CD14-positive monocyte (primary cell): ENCODE measurements at regions not wholly inside any gene's neighbourhood (a gene's known extent, or its start where the extent isn't known, plus 50 kb on each side); places are given as distances from the start of the nearest gene placed in this dataset.

ENCODE experiments used
- DNase-seq, 3 donors: peaks; one replicate each; pipeline ENCODE4 v3.0.0-alpha.2; 2011 to 2022
- H2AFZ ChIP-seq: 2 replicates; pipeline ENCODE4 v1.6.0; 2012; ENCODE audit warnings: mild to moderate bottlenecking, low read depth, low read length, inconsistent platforms; ENCODE audit not compliant: insufficient read depth, poor library complexity, severe bottlenecking
- H3K27ac ChIP-seq, 2 donors: 1 replicate in 1 of 2; 2 replicates in 1 of 2; pipeline ENCODE4 v1.5.1; 2012 to 2013; ENCODE audit warnings: low read length in 2 of 2, control low read depth in 1 of 2, inconsistent platforms in 1 of 2, low read depth in 1 of 2, mild to moderate bottlenecking in 1 of 2
- H3K27me3 ChIP-seq, 2 donors: one replicate each; pipeline versions ENCODE4 v1.6.0 to v1.6.1; 2011 to 2013; ENCODE audit warnings: low read length in 2 of 2; ENCODE audit not compliant: control insufficient read depth in 2 of 2, insufficient read depth in 2 of 2
- H3K36me3 ChIP-seq, 2 donors: replicated peaks in 1 of 2; 1 replicate in 1 of 2; 2 replicates in 1 of 2; pipeline versions ENCODE4 v1.5.1 to v1.6.1; 2012 to 2013; ENCODE audit warnings: low read length in 2 of 2, control low read depth in 1 of 2, inconsistent platforms in 1 of 2, mild to moderate bottlenecking in 1 of 2; ENCODE audit not compliant: insufficient read depth in 2 of 2, control insufficient read depth in 1 of 2
- H3K4me1 ChIP-seq, 2 donors: 1 replicate in 1 of 2; 2 replicates in 1 of 2; pipeline versions ENCODE4 v1.5.1 to v1.6.1; 2012 to 2013; ENCODE audit warnings: low read length in 2 of 2, control low read depth in 1 of 2, inconsistent platforms in 1 of 2, mild to moderate bottlenecking in 1 of 2, moderate library complexity in 1 of 2; ENCODE audit not compliant: insufficient read depth in 2 of 2, control insufficient read depth in 1 of 2
- H3K4me2 ChIP-seq: replicated peaks from 2 replicates; pipeline ENCODE3; 2012; ENCODE audit warnings: low read length, moderate library complexity, mild to moderate bottlenecking; ENCODE audit not compliant: poor library complexity, severe bottlenecking; ENCODE audit errors: extremely low read depth
- H3K4me3 ChIP-seq, 3 experiments: fragments of 200-600 bp in 1 of 3; sonication (generic) in 1 of 3; replicated peaks in 1 of 3; 1 replicate in 2 of 3; 2 replicates in 1 of 3; pipeline ENCODE4 v1.5.1; 2011 to 2013; ENCODE audit warnings: low read length in 3 of 3, mild to moderate bottlenecking in 3 of 3, control low read depth in 2 of 3, low read depth in 2 of 3, inconsistent platforms in 1 of 3, moderate library complexity in 1 of 3
- H3K79me2 ChIP-seq: 2 replicates; pipeline ENCODE4 v1.6.0; 2012; ENCODE audit warnings: mild to moderate bottlenecking, control low read depth, inconsistent platforms, low read length, moderate library complexity; ENCODE audit not compliant: insufficient read depth
- H3K9ac ChIP-seq: 2 replicates; pipeline ENCODE4 v1.6.0; 2017; ENCODE audit warnings: low read length, mild to moderate bottlenecking; ENCODE audit not compliant: insufficient read depth, poor library complexity, severe bottlenecking
- H3K9me3 ChIP-seq, 2 donors: replicated peaks in 1 of 2; 1 replicate in 1 of 2; 2 replicates in 1 of 2; pipeline versions ENCODE4 v1.5.1 to v1.6.1; 2012 to 2013; ENCODE audit warnings: low read length in 2 of 2, control low read depth in 1 of 2; ENCODE audit not compliant: control insufficient read depth in 1 of 2, insufficient read depth in 1 of 2
- H4K20me1 ChIP-seq: 2 replicates; pipeline ENCODE4 v1.6.0; 2012; ENCODE audit warnings: mild to moderate bottlenecking, low read length, control low read depth, moderate library complexity; ENCODE audit not compliant: insufficient read depth
- H3K27ac Mint-ChIP-seq, 7 donors: one replicate each; pipeline ENCODE4 v1.8.0; 2020; ENCODE audit warnings: mild to moderate bottlenecking in 7 of 7, mixed read lengths in 7 of 7, moderate library complexity in 6 of 7, inconsistent platforms in 2 of 7
- H3K27me3 Mint-ChIP-seq, 3 donors: one replicate each; pipeline ENCODE4 v1.8.0; 2021 to 2022; ENCODE audit warnings: low read depth in 3 of 3, mild to moderate bottlenecking in 3 of 3, mixed read lengths in 3 of 3, moderate library complexity in 3 of 3, inconsistent platforms in 1 of 3
- H3K36me3 Mint-ChIP-seq, 2 donors: one replicate each; pipeline ENCODE4 v1.8.0; 2020; ENCODE audit warnings: mixed read lengths in 2 of 2, inconsistent platforms in 1 of 2, mild to moderate bottlenecking in 1 of 2
- H3K4me1 Mint-ChIP-seq: one replicate; pipeline ENCODE4 v1.8.0; 2020; ENCODE audit warnings: mild to moderate bottlenecking, mixed read lengths
- H3K4me3 Mint-ChIP-seq, 2 donors: one replicate each; pipeline ENCODE4 v1.8.0; 2020; ENCODE audit warnings: mild to moderate bottlenecking in 2 of 2, mixed read lengths in 2 of 2, moderate library complexity in 1 of 2
- H3K9me3 Mint-ChIP-seq, 7 donors: one replicate each; pipeline ENCODE4 v1.8.0; 2020 to 2022; ENCODE audit warnings: mixed read lengths in 7 of 7, mild to moderate bottlenecking in 6 of 7, moderate library complexity in 6 of 7, inconsistent platforms in 2 of 7
- CTCF ChIP-seq: fragments of 200-600 bp; IDR thresholded peaks from one replicate; pipeline ENCODE4 v1.8.0; 2022; ENCODE audit warnings: antibody characterized with exemption, mild to moderate bottlenecking
- WGBS: methylation state at CpG from one replicate; pipeline ENCODE4 v1.1.5; 2013; ENCODE audit warnings: missing lambda C conversion rate; ENCODE audit not compliant: insufficient coverage; 5-methylcytosine and 5-hydroxymethylcytosine counted together
- intact Hi-C, 2 donors: fragments of 100-400 bp; cut with micrococcal nuclease; formaldehyde crosslinking; loops; one replicate each; pipeline versions ENCODE4 v1.15.0 to v1.15.1; 2023

- Mint-ChIP-seq H3K4me3 (no peak overlapping the region), H3K9me3 (peaks cover 0 to 6% (median 2%) of the 10 kb centered on the region in 7 donors), H3K4me1 (no peaks in the 10 kb centered on the region), H3K36me3 (no peaks in the 10 kb centered on the region), H3K27me3 (peaks cover 0 to 2% (median 1%) of the 10 kb centered on the region in 3 donors), H3K27ac (no peak overlapping the region)
- Histone ChIP-seq H4K20me1 (no peaks in the 10 kb centered on the region), H3K4me3 (no peak overlapping the region), H3K36me3 (no peaks in the 10 kb centered on the region), H3K27ac (no peak overlapping the region), H3K4me1 (no peaks in the 10 kb centered on the region), H3K9me3 (no peaks in the 10 kb centered on the region), H2AFZ (no peak overlapping the region), H3K4me2 (no peak overlapping the region), H3K79me2 (no peaks in the 10 kb centered on the region), H3K9ac (no peak overlapping the region), H3K27me3 (no peaks in the 10 kb centered on the region)
- no peak for DNase-seq
- no peak for TF ChIP-seq CTCF
- no CpG with 5 or more reads among the region's 2 CpGs for WGBS
- intact Hi-C loops, result no loop called here
Observed at GRCh38 chrX:125646195-125646594, 326.5 kb downstream of the TEX13C start.

GRCh38 chrX:125651426-125651825, 331.8 kb downstream of the TEX13C start:
- H3K9me3 ChIP-seq, result no peaks in the 10 kb centered on the region
- no peak overlapping the region for H3K4me3 ChIP-seq
- no peak overlapping the region for H3K27ac ChIP-seq
- no peak overlapping the region for H3K4me3 Mint-ChIP-seq
- no peaks in the 10 kb centered on the region for H3K4me1 ChIP-seq
- no peak overlapping the region for H3K27ac Mint-ChIP-seq
- H3K79me2 ChIP-seq, result no peaks in the 10 kb centered on the region
- H3K36me3 Mint-ChIP-seq, result no peaks in the 10 kb centered on the region
- no peaks in the 10 kb centered on the region for H3K36me3 ChIP-seq
- no peaks in the 10 kb centered on the region for H3K4me1 Mint-ChIP-seq
- intact Hi-C loops, result no loop called here
- peaks cover 0 to 6% (median 2%) of the 10 kb centered on the region in 7 donors for H3K9me3 Mint-ChIP-seq
- no peak overlapping the region for H3K9ac ChIP-seq
- no CpG with 5 or more reads among the region's 1 CpG for WGBS
- H3K4me2 ChIP-seq, result no peak overlapping the region
- peaks cover 0 to 1% (median 0%) of the 10 kb centered on the region in 3 donors for H3K27me3 Mint-ChIP-seq
- TF ChIP-seq CTCF, result no peak
- no peaks in the 10 kb centered on the region for H4K20me1 ChIP-seq
- no peak for DNase-seq
- no peak overlapping the region for H2AFZ ChIP-seq
- no peaks in the 10 kb centered on the region for H3K27me3 ChIP-seq
